MM.1S (cell line): ENCODE measurements at regions not wholly inside any gene's neighbourhood (a gene's known extent, or its start where the extent isn't known, plus 50 kb on each side); places are given as distances from the start of the nearest gene placed in this dataset.

Experiments used
- DNase-seq: peaks from one replicate; pipeline ENCODE4 v3.0.0-alpha.2; 2015
- H2AFZ ChIP-seq: fragments of 300-600 bp; sonication (generic); 2 replicates; pipeline ENCODE4 v1.6.0; 2016; ENCODE audit warnings: antibody characterized with exemption, low read length
- H3F3A ChIP-seq: fragments of 300-600 bp; sonication (generic); 2 replicates; pipeline ENCODE4 v1.6.1; 2016; ENCODE audit warnings: mild to moderate bottlenecking, antibody characterized with exemption, low read length, moderate library complexity, mixed read lengths; ENCODE audit not compliant: insufficient read depth
- H3K27ac ChIP-seq: fragments of 300-600 bp; sonication (generic); 2 replicates; pipeline ENCODE4 v1.5.1; 2016; ENCODE audit warnings: mild to moderate bottlenecking, low read length
- H3K27me3 ChIP-seq: fragments of 300-600 bp; sonication (generic); replicated peaks from 2 replicates; pipeline ENCODE4 v1.6.0; 2016; ENCODE audit warnings: low read length; ENCODE audit not compliant: insufficient read depth
- H3K36me3 ChIP-seq: fragments of 300-600 bp; sonication (generic); replicated peaks from 2 replicates; pipeline ENCODE4 v1.6.1; 2016; ENCODE audit warnings: mild to moderate bottlenecking, low read length, mixed read lengths; ENCODE audit not compliant: insufficient read depth
- H3K4me1 ChIP-seq: fragments of 300-600 bp; sonication (generic); 2 replicates; pipeline ENCODE4 v1.6.1; 2016; ENCODE audit warnings: low read length, mixed read lengths
- H3K4me2 ChIP-seq: fragments of 300-600 bp; sonication (generic); 2 replicates; pipeline ENCODE4 v1.6.0; 2016; ENCODE audit warnings: low read depth, low read length
- H3K4me3 ChIP-seq: fragments of 300-600 bp; sonication (generic); 2 replicates; pipeline ENCODE4 v1.5.1; 2016; ENCODE audit warnings: low read length, mixed read lengths
- H3K79me2 ChIP-seq: fragments of 300-600 bp; sonication (generic); 2 replicates; pipeline ENCODE4 v1.6.1; 2016; ENCODE audit warnings: mixed run types, low read length, mixed read lengths
- H3K9ac ChIP-seq: fragments of 300-600 bp; sonication (generic); 2 replicates; pipeline ENCODE4 v1.6.1; 2016; ENCODE audit warnings: low read length, mixed read lengths
- H3K9me2 ChIP-seq: fragments of 300-600 bp; sonication (generic); replicated peaks from 2 replicates; pipeline ENCODE4 v1.6.1; 2016; ENCODE audit warnings: mild to moderate bottlenecking, low read length, mixed read lengths; ENCODE audit not compliant: insufficient read depth
- H3K9me3 ChIP-seq: fragments of 300-600 bp; sonication (generic); replicated peaks from 2 replicates; pipeline ENCODE4 v1.6.1; 2016; ENCODE audit warnings: mild to moderate bottlenecking, low read length, mixed read lengths; ENCODE audit not compliant: insufficient read depth
- H4K20me1 ChIP-seq: fragments of 300-600 bp; sonication (generic); 2 replicates; pipeline ENCODE4 v1.6.1; 2016; ENCODE audit warnings: mild to moderate bottlenecking, low read length, moderate library complexity, mixed read lengths; ENCODE audit not compliant: insufficient read depth
- CTCF ChIP-seq: fragments of 300-600 bp; sonication (generic); IDR thresholded peaks from 2 replicates; pipeline ENCODE4 v1.5.1; 2016; ENCODE audit warnings: antibody characterized with exemption, low read length, mixed read lengths
- EZH2 ChIP-seq: fragments of 300-600 bp; sonication (generic); optimal IDR thresholded peaks from 2 replicates; pipeline ENCODE3; 2017; ENCODE audit warnings: low read depth, mild to moderate bottlenecking, antibody characterized with exemption, low read length, mixed read lengths
- EZH2phosphoT487 ChIP-seq: fragments of 300-600 bp; sonication (generic); IDR thresholded peaks from 2 replicates; pipeline ENCODE4 v1.6.1; 2018; ENCODE audit warnings: antibody characterized with exemption, low read length

GRCh38 chr12:87818441-87818840 is 210.8 kb downstream of the C12orf50 start:
- H3K9me2 ChIP-seq = no peaks in the 10 kb centered on the region
- H3K27me3 ChIP-seq = no peaks in the 10 kb centered on the region
- no peak for DNase-seq
- H3K4me1 ChIP-seq = no peaks in the 10 kb centered on the region
- H3K4me2 ChIP-seq = no peak overlapping the region
- no peak overlapping the region for H3K27ac ChIP-seq
- H3K36me3 ChIP-seq = no peaks in the 10 kb centered on the region
- no peaks in the 10 kb centered on the region for H3K79me2 ChIP-seq
- no peaks in the 10 kb centered on the region for H3K9me3 ChIP-seq
- H3K9ac ChIP-seq = no peak overlapping the region
- no peaks in the 10 kb centered on the region for H4K20me1 ChIP-seq
- H3K4me3 ChIP-seq = no peak overlapping the region
- no peak overlapping the region for H2AFZ ChIP-seq
- no peaks in the 10 kb centered on the region for H3F3A ChIP-seq
- TF ChIP-seq EZH2phosphoT487 (no peak), CTCF (no peak), EZH2 (no peak)

GRCh38 chr12:87815771-87816585 is 213.2 kb downstream of the C12orf50 start:
- Histone ChIP-seq H4K20me1 (no peaks in the 10 kb centered on the region), H3F3A (no peaks in the 10 kb centered on the region), H3K36me3 (no peaks in the 10 kb centered on the region), H3K4me2 (no peak overlapping the region), H3K9me2 (no peaks in the 10 kb centered on the region), H3K9me3 (no peaks in the 10 kb centered on the region), H3K4me1 (no peaks in the 10 kb centered on the region), H3K27me3 (no peaks in the 10 kb centered on the region), H3K9ac (no peak overlapping the region), H3K79me2 (no peaks in the 10 kb centered on the region), H2AFZ (no peak overlapping the region), H3K27ac (no peak overlapping the region), H3K4me3 (no peak overlapping the region)
- no peak for DNase-seq
- TF ChIP-seq EZH2 (no peak), EZH2phosphoT487 (no peak), CTCF (no peak)

- Histone ChIP-seq H2AFZ (no peak overlapping the region), H3K27ac (no peak overlapping the region), H3K27me3 (no peaks in the 10 kb centered on the region), H3F3A (no peaks in the 10 kb centered on the region), H3K4me1 (no peaks in the 10 kb centered on the region), H3K36me3 (no peaks in the 10 kb centered on the region), H3K9me2 (no peaks in the 10 kb centered on the region), H4K20me1 (no peaks in the 10 kb centered on the region), H3K79me2 (no peaks in the 10 kb centered on the region), H3K4me3 (no peak overlapping the region), H3K9me3 (no peaks in the 10 kb centered on the region), H3K4me2 (no peak overlapping the region), H3K9ac (no peak overlapping the region)
- no peak for DNase-seq
- TF ChIP-seq CTCF (no peak), EZH2phosphoT487 (no peak), EZH2 (no peak)
Observed at GRCh38 chr12:87814625-87815024, 214.6 kb downstream of the C12orf50 start.
